ENCODE measurements at regions not wholly inside any gene's neighbourhood (a gene's known extent, or its start where the extent isn't known, plus 50 kb on each side); places are given as distances from the start of the nearest gene placed in this dataset.
"Not testable (repeated sequence)": the region's sequence is repeated elsewhere in the genome, so short reads cannot be mapped to it uniquely, and the experiment has no call there.

- Histone ChIP-seq H3K36me3 (ENCODE audit: control insufficient read depth, insufficient read depth, low read length) (no peaks in the 10 kb centered on the region), H3K4me1 (ENCODE audit: control insufficient read depth, insufficient read depth, low read length) (peaks cover 15% of the 10 kb centered on the region), H3K9ac (ENCODE audit: low read length) (no peak overlapping the region), H3K27me3 (ENCODE audit: control insufficient read depth, insufficient read depth, low read length) (no peaks in the 10 kb centered on the region; the same call in 1 of the 2 replicates), H3K27ac (ENCODE audit: low read depth, low read length) (no peak overlapping the region), H3K4me3 (ENCODE audit: low read depth, low read length) (no peak overlapping the region), H3K9me3 (ENCODE audit: control insufficient read depth, insufficient read depth, low read depth, low read length) (no peaks in the 10 kb centered on the region)
Observed at GRCh38 chr13:110044551-110045111, 258.2 kb upstream of the IRS2 start.

GRCh38 chr13:110042253-110042950 is 256.0 kb upstream of the IRS2 start:
- Histone ChIP-seq H3K27ac (ENCODE audit: low read depth, low read length) (no peak overlapping the region), H3K27me3 (ENCODE audit: control insufficient read depth, insufficient read depth, low read length) (no peaks in the 10 kb centered on the region; the same call in 1 of the 2 replicates), H3K9me3 (ENCODE audit: control insufficient read depth, insufficient read depth, low read depth, low read length) (no peaks in the 10 kb centered on the region), H3K4me1 (ENCODE audit: control insufficient read depth, insufficient read depth, low read length) (peaks cover 12% of the 10 kb centered on the region), H3K9ac (ENCODE audit: low read length) (no peak overlapping the region), H3K4me3 (ENCODE audit: low read depth, low read length) (no peak overlapping the region), H3K36me3 (ENCODE audit: control insufficient read depth, insufficient read depth, low read length) (no peaks in the 10 kb centered on the region)

- H3K9me3 ChIP-seq (ENCODE audit: control insufficient read depth, insufficient read depth, low read depth, low read length); H3K27ac ChIP-seq (ENCODE audit: low read depth, low read length); H3K4me3 ChIP-seq (ENCODE audit: low read depth, low read length); H3K27me3 ChIP-seq (ENCODE audit: control insufficient read depth, insufficient read depth, low read length); H3K9ac ChIP-seq (ENCODE audit: low read length); H3K36me3 ChIP-seq (ENCODE audit: control insufficient read depth, insufficient read depth, low read length): not testable (repeated sequence)
- H3K4me1 ChIP-seq (ENCODE audit: control insufficient read depth, insufficient read depth, low read length), result peaks cover 13% of the 10 kb centered on the region
Observed at GRCh38 chr13:110041638-110042037, 255.3 kb upstream of the IRS2 start.

- H3K36me3 ChIP-seq (ENCODE audit: control insufficient read depth, insufficient read depth, low read length), result no peaks in the 10 kb centered on the region
- H3K4me1 ChIP-seq (ENCODE audit: control insufficient read depth, insufficient read depth, low read length), result peaks cover 8% of the 10 kb centered on the region
- no peak overlapping the region for H3K4me3 ChIP-seq (ENCODE audit: low read depth, low read length)
- H3K9ac ChIP-seq (ENCODE audit: low read length), result no peak overlapping the region
- H3K27ac ChIP-seq (ENCODE audit: low read depth, low read length), result no peak overlapping the region
- no peaks in the 10 kb centered on the region for H3K9me3 ChIP-seq (ENCODE audit: control insufficient read depth, insufficient read depth, low read depth, low read length)
- H3K27me3 ChIP-seq (ENCODE audit: control insufficient read depth, insufficient read depth, low read length), result no peaks in the 10 kb centered on the region
Observed at GRCh38 chr13:110037925-110038573, 251.7 kb upstream of the IRS2 start.

GRCh38 chr13:110036060-110036459 is 249.7 kb upstream of the IRS2 start:
- Histone ChIP-seq H3K4me3 (ENCODE audit: low read depth, low read length) (no peak overlapping the region), H3K9me3 (ENCODE audit: control insufficient read depth, insufficient read depth, low read depth, low read length) (no peaks in the 10 kb centered on the region), H3K27me3 (ENCODE audit: control insufficient read depth, insufficient read depth, low read length) (peaks cover 3% of the 10 kb centered on the region; the same call in 1 of the 2 replicates), H3K36me3 (ENCODE audit: control insufficient read depth, insufficient read depth, low read length) (no peaks in the 10 kb centered on the region), H3K4me1 (ENCODE audit: control insufficient read depth, insufficient read depth, low read length) (peaks cover 8% of the 10 kb centered on the region), H3K9ac (ENCODE audit: low read length) (no peak overlapping the region), H3K27ac (ENCODE audit: low read depth, low read length) (no peak overlapping the region)

- no peak overlapping the region for H3K27ac ChIP-seq (ENCODE audit: low read depth, low read length)
- H3K9me3 ChIP-seq (ENCODE audit: control insufficient read depth, insufficient read depth, low read depth, low read length), result no peaks in the 10 kb centered on the region
- no peak overlapping the region for H3K9ac ChIP-seq (ENCODE audit: low read length)
- peaks cover 3% of the 10 kb centered on the region; the same call in 1 of the 2 replicates for H3K27me3 ChIP-seq (ENCODE audit: control insufficient read depth, insufficient read depth, low read length)
- peaks cover 8% of the 10 kb centered on the region for H3K4me1 ChIP-seq (ENCODE audit: control insufficient read depth, insufficient read depth, low read length)
- H3K36me3 ChIP-seq (ENCODE audit: control insufficient read depth, insufficient read depth, low read length), result no peaks in the 10 kb centered on the region
- H3K4me3 ChIP-seq (ENCODE audit: low read depth, low read length), result no peak overlapping the region
Observed at GRCh38 chr13:110034031-110034549, 247.7 kb upstream of the IRS2 start.

GRCh38 chr13:110032969-110033368 is 246.6 kb upstream of the IRS2 start:
- Histone ChIP-seq H3K27ac (ENCODE audit: low read depth, low read length) (no peak overlapping the region), H3K36me3 (ENCODE audit: control insufficient read depth, insufficient read depth, low read length) (no peaks in the 10 kb centered on the region), H3K4me3 (ENCODE audit: low read depth, low read length) (no peak overlapping the region), H3K9me3 (ENCODE audit: control insufficient read depth, insufficient read depth, low read depth, low read length) (no peaks in the 10 kb centered on the region), H3K27me3 (ENCODE audit: control insufficient read depth, insufficient read depth, low read length) (peaks cover 3% of the 10 kb centered on the region; the same call in 1 of the 2 replicates), H3K9ac (ENCODE audit: low read length) (no peak overlapping the region), H3K4me1 (ENCODE audit: control insufficient read depth, insufficient read depth, low read length) (peaks cover 9% of the 10 kb centered on the region)

- Histone ChIP-seq H3K4me1 (ENCODE audit: control insufficient read depth, insufficient read depth, low read length) (peaks cover 7% of the 10 kb centered on the region), H3K27me3 (ENCODE audit: control insufficient read depth, insufficient read depth, low read length) (peaks cover 3% of the 10 kb centered on the region; the same call in 1 of the 2 replicates), H3K36me3 (ENCODE audit: control insufficient read depth, insufficient read depth, low read length) (no peaks in the 10 kb centered on the region)
Observed at GRCh38 chr13:110030394-110030928, 244.1 kb upstream of the IRS2 start.

GRCh38 chr13:110028838-110029621 is 242.6 kb upstream of the IRS2 start:
- Histone ChIP-seq H3K4me3 (ENCODE audit: low read depth, low read length) (no peak overlapping the region), H3K4me1 (ENCODE audit: control insufficient read depth, insufficient read depth, low read length) (peaks cover 7% of the 10 kb centered on the region), H3K36me3 (ENCODE audit: control insufficient read depth, insufficient read depth, low read length) (no peaks in the 10 kb centered on the region), H3K27me3 (ENCODE audit: control insufficient read depth, insufficient read depth, low read length) (peaks cover 3% of the 10 kb centered on the region; the same call in 1 of the 2 replicates), H3K27ac (ENCODE audit: low read depth, low read length) (no peak overlapping the region), H3K9ac (ENCODE audit: low read length) (no peak overlapping the region), H3K9me3 (ENCODE audit: control insufficient read depth, insufficient read depth, low read depth, low read length) (no peaks in the 10 kb centered on the region)

More at GRCh38 chr13:110030394-110030928, 244.1 kb upstream of the IRS2 start:
- Histone ChIP-seq H3K27ac (ENCODE audit: low read depth, low read length) (no peak overlapping the region), H3K4me3 (ENCODE audit: low read depth, low read length) (no peak overlapping the region), H3K9me3 (ENCODE audit: control insufficient read depth, insufficient read depth, low read depth, low read length) (no peaks in the 10 kb centered on the region), H3K9ac (ENCODE audit: low read length) (no peak overlapping the region)

GRCh38 chr13:110028311-110028710 is 241.9 kb upstream of the IRS2 start:
- peaks cover 3% of the 10 kb centered on the region; the same call in 1 of the 2 replicates for H3K27me3 ChIP-seq (ENCODE audit: control insufficient read depth, insufficient read depth, low read length)
- H3K36me3 ChIP-seq (ENCODE audit: control insufficient read depth, insufficient read depth, low read length), result no peaks in the 10 kb centered on the region
- no peak overlapping the region for H3K27ac ChIP-seq (ENCODE audit: low read depth, low read length)
- no peak overlapping the region for H3K4me3 ChIP-seq (ENCODE audit: low read depth, low read length)
- H3K9ac ChIP-seq (ENCODE audit: low read length), result no peak overlapping the region
- H3K9me3 ChIP-seq (ENCODE audit: control insufficient read depth, insufficient read depth, low read depth, low read length), result no peaks in the 10 kb centered on the region
- peaks cover 7% of the 10 kb centered on the region for H3K4me1 ChIP-seq (ENCODE audit: control insufficient read depth, insufficient read depth, low read length)

All from HUES6 (cell line).